HT1080 (cell line): ENCODE measurements at regions not wholly inside any gene's neighbourhood (a gene's known extent, or its start where the extent isn't known, plus 50 kb on each side); places are given as distances from the start of the nearest gene placed in this dataset.

Source experiments
- DNase-seq: peaks from one replicate; pipeline ENCODE4 v3.0.0-alpha.2; 2015; ENCODE audit warnings: low read depth

DNA sequence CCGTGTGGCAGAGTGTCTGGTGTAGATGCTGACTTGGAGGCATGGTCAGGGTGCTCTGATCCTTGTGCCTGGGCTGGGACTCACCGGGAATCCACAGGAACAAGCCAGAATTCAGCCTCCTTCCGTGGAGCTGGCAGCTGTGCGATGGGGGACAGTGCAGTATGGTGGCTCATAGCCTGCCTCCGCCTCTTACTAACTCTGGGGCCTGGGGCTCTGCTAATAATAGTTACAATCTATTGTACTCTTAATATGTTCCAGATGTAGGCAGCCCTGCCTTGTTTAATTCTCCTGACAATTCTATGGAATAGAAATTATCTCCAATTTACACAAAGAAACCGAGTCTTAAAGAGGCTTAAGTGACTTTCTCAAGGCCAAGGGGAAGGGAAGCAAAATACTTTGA lies 77.6 kb downstream of the PCDH1 start:
- no peak for DNase-seq

DNA sequence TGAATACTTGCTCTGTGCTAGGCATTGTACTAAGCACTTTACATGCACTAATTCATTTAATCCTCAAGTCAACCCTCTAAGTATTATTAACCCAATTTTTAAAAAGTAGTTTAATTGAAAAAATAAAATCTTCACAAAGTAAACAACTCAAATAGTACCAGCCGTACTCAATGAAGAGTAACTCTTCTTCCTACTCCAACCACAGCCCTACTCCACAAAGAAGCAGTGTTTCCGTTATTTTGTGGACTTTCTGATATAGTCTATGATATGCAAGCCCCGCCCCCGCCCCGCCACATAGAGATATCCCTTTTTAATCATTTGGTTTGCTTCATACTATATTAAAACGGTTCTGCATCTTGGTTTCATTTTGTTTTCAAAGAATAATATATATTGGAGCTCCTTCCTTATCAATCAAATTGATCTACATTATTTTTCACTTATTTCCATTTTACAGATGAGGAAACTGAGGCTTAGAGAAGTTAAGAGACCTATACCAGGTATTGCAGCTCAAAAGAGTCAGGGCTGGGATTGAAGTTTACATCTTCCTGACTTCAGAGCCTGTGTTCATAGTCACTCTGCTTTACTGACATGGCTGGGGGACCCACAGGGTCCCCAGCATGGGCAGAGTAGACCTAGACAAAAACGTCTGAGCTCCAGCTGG lies 78.6 kb downstream of the PCDH1 start:
- no peak for DNase-seq

DNA sequence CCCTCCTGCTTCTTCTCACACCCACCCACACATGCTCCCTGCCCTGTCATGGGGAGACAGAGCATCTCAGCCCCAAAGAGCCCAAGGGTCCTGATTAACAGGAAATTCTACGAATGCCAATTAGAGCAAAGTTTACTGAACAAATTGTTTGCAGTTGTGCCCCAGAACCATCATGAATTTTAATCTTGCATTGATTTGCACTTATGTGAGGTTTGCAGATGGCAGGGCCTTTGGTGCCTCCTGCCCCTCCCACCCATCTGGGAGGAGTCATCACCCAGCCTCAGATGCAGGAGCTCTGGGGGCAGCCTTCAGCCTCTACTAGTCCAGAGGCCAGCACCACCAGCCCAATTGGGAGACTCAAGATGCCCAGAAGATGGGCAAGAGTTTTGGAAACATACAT lies 80.8 kb downstream of the PCDH1 start:
- DNase-seq, result no peak

DNA sequence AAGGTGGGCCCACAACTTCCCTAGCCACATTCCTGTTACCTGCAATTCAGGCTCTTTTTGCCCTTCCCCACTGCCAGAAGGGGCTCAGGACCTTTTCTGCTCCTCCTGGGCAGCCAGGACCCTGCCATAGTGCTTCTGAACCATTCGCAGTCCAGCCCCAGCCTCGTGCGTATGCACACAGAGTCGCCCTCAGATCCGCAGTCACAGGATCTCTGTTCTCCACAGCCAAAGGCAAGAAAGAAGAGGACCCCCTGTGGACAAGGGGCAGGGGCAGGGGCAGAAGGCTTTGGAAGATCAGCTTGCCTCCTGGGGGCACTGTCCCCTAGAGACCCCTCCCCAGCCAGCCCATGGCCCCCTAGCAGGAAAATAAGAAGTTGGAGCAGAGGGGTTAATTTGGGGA lies 82.8 kb downstream of the PCDH1 start:
- no peak for DNase-seq

DNA sequence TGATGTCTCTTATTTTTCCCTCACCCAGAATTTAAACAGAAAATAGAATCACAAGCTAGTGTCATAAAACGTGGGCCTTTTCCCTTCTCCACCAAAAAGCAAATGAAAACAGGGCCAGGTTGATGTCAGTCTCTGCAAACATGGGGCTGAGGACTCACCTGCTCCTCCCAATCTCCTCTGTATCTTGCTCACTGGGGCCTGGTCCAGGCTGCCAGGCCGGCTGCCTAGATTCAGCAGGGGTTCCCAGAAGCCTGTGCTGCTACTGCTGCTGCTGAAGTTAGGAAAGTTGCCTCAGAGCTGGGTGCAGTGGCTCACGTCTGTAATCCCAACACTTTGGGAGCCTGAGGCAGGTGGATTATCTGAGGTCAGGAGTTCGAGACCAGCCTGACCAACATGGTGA lies 84.3 kb downstream of the PCDH1 start:
- no peak for DNase-seq

DNA sequence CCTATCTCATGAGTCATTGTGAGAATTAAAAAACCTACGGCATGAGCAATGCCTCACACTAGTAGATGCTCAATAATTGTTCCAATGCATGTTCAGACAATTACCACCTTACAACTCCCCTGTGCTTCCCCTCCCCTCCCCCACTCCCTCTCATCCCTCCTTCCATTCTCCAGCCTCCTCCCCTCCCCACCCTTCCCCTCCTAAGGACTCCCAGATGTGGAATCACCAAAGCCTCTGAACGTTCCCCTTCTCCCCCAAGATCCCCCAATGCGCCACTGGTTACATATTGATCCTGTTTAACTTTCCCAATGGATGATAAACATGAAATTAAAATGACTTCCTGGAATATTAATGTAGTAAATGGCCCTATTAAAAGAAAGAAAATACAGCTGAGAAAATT lies 84.8 kb downstream of the PCDH1 start:
- DNase-seq, result no peak

DNA sequence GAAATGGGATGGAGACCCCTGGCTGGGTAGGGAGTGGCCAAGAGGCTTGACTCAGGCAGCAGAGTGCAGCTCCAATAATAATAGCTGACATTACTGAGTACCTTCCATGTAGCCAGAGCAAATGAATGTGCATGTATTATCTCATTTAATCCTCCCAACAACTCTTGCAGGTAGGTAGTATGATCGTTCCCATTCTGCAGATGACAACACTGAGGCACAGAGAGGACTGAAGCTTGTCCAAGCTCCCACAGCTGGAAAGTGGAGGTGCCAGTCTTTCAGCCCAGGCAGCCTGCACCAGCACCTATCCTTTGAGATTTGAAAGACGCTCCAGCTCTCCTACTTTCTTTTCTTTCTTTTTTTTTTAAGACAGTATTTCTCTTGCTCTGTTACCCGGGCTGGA lies 87.6 kb downstream of the PCDH1 start:
- no peak for DNase-seq

DNA sequence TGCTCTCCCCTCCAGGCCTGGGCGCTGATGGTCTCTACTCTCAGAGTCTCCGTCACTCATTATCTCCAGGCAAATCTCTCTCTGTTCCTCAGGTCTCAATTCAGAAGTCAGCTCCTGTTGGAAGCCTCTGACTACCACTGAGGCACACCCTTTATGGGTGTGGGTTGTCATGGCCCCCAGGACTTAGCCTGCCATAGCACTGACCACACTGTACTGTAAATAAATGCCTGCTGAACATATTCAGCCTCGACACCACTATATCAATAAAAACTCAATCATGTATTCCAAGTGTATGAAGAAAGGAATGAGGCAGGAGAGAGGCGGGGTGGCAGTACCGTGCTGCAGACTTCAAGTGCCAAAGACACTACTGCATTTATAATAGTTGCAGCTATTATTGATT lies 88.9 kb downstream of the PCDH1 start:
- DNase-seq, result no peak

DNA sequence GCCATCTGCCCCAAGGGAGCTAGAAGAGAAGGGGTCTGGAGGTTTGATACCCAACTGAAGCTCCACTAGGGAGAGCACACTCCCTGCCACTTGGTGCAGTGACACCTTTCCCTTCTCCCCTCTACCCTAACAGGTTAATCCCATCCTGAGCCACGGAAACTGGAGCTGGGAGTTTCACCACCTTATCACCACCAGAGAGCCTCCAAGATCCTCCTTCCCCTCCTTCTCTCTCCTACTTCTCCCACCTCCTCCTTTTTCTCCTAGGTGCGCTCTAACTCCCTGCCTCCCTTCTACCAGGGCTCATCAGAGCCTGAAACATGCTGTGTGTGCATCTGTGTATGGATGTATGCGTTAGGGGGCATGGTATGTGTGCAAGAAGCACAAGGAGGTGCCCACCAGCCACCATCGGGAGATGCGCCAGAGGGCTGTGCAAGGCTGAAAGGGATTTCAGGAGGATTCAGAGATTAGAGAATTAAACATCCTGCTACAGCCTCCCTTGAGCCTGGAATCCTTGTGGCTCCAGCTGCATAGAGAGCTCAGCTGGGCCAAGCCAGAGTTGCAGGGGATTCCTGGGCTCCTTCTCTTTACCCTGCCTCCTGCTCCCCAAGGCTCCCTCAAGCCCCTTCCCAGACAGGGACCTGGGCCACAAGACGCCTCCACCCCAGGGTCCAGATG lies 89.8 kb downstream of the PCDH1 start:
- no peak for DNase-seq

DNA sequence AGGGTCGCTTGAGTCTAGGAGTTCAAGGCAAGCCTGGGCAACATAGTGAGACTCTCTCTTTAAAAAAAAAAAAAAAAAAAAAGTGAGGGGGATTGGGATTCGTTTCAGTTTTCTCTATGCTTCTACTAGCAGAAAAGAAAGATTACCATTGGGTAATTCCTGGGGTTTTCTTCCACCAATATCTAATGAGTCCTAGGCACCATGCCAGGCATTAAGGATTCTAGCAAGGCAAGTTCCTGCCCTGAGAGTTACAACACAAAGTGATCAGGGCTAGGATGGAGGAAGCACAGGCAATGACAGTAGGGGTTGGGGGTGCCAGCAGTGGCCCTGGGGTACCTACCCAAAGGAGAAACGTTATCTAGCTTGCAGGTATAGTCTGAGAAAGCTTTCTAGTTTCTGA lies 90.8 kb downstream of the PCDH1 start:
- no peak for DNase-seq

DNA sequence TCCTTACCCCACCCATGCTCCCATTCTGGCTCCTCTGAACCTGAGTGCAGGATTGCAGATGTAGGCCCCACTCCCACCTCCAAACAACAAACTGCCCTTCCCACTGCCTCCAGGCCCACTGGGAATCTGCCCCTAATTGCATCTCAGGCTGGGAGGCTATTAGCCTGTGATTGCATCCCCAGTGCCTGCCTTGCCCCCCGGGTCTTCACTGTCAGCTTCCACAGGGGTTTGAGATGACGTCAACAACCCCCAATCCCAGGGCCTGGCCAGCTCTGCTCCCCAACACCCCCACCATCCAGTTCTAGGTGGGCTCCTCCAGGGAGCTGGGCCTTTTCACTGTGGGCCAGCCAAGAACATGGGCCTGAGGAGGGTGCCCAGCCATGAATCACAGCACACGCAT lies 91.5 kb downstream of the PCDH1 start:
- DNase-seq, result no peak

DNA sequence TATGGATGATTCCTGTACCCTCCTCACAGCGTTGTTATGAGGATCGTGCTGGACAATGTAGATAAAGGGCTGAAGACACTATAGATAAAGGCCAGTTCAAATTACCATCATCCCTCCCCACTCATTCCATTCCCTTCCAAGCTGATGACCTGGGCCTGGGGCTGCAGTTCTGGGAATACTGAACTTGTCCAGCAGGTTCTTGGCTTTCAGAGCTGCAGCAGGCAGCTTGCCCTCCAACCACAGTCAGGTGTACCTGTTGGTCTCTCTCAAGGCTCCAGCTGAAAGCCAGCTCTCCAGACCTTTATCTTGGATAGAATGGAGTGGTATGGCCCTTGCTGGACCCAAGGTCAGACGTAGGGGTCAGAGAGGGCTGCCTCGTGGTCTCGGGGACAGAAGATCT lies 92.5 kb downstream of the PCDH1 start:
- no peak for DNase-seq

DNA sequence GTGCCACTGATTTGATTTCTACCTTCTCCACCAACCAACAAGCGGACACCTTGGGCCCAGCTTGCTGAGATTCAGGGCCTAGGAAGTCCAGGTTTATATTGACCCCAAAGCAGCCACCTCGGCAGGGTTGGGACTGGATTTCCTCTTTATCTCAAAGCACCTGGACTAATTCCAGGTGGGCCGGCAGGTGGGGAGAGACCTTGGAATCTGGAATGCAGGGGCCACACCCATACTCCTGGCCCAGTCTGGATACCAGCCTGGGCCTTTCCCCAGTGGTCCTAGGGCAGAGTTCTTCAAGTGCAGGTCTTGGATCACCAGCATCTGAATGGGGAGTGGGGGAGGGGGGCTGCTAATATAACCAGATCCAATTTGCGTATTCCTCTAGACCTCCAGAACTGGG lies 93.1 kb downstream of the PCDH1 start:
- DNase-seq, result no peak

DNA sequence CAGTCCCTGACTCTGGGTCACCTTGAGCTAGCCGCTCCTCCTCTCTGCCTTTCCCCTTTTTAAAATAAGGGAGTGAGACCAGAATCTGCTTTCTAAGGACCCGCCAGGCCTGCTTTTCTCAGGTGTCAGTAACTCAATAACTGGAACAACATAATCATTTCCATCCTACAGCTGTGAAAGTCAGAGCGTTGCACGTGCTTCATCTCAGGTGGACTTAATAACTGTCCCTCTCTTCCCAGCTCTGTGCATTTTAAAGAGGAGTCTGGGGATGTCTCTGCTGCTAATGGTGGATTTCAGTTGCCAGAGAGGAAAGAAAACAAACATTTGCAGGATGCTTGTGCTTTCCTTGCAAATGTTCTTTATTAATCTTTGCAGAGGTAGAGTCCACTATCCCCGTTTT lies 93.7 kb downstream of the PCDH1 start:
- no peak for DNase-seq

DNA sequence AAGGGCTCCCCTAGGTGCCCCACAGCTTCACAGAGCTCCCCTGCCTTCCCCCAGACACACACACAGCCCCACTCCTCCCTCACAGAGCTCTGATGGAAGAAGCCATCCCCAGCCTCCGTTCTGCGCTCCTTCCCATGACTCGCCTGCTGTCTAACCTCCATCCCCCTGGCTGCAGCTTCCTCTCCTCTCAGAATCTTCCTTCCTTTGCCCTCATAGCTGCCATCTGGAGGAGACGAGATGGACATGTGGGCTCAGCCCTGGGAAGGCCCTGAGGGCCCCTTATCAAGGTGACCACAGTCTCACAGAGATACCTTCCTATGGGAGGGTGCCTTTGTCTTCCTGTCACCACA lies 94.3 kb downstream of the PCDH1 start:
- no peak for DNase-seq

DNA sequence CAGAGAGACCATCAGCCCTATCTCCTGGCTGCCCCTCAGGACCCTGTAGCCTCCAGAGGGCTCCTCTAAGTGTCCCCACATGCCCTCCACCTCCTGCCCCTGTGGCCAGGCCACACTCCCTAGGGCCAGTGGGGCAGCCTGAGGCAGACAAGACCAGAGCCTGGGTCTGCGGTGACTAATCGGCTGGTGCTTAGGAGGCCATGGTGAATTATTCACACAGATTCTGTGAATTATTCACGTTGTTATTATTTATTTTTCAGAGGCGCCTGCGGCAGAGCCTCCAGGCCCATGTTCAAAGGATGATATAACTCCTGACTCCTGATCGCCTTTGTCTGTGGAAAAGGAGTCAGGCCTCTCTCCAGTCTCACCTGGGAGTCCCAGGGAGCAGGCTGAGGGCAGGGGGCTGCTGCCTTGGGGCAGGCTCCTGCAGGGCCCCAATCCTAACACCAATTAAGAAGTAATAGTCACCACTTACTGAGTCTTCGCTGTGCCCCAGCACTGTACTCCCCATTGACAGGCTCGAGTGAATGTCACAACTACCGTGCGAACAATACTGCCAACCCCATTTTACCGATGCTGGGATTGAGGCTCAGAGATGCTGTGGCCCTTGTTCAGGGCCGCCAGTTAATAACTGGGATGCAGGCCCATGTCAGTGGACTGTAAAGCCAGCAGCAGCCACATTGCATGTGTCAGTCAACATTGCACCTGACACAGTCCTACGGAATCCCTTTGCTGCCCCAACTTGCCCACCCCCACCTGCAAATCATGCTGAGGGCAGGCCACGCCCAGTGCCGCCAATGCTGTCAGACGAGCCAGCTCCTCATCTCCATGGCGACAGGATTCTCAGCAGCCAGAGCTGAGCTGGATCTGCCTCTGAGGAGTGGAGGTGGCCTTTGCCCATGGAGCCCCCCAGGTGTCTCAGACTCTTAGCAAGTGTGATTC lies 94.9 kb downstream of the PCDH1 start:
- no peak for DNase-seq

DNA sequence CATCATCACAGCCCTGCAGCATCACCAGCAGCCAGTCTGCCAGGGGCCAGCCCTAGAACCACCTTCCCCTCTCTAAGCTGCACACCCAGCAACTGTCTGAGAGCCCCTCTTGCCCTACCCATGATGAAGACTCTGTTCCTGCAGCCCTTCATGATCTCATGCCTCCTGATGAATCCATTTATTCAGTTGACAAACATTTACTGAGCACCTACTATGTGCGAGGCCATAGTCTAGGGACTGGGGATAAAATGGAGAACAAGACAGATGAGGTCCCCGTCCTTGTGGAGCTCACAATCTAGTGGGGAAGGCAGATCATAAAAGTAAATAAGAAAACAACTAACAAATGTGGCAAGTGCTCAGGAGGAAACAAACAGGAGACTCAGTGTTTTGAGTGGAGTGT lies 96.3 kb downstream of the PCDH1 start:
- no peak for DNase-seq

DNA sequence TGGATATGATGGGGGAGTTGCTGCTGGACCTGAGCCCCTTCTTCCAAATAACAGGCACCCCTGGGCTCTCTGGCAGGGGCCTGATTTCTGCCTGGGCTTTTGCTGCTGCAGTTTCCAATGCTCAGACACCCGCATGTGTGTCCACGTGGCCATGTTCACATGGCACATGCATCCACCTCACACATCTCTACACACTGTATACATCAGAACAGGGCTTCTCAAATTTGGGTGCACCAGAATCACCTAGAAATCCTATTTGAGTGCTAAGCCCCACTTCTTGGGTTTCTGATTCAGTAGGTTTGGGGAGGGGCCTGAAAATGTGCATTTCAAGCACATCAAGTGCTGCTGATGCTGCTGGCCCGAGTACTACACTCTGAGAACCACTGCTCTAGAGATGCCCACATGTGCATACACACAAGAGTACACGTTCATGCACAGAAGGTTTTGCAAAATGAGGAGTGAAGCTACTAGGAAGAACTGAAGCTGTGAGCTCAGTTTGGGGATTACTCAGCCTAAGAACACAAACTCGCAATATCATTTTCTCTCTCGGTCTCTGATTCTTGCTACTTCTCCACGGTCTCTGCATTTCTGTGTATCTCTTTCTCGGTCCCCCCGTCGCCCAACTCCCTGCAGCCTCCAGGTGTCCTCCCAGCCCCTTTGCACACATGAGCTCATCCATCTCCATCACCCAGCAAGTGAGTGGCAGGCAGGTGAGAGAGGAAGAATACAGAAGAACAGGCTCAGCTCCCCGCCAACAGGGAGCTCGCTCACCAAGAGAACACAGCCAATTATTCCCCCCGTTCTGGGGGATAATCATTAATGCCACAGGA lies 97.0 kb downstream of the PCDH1 start:
- no peak for DNase-seq

DNA sequence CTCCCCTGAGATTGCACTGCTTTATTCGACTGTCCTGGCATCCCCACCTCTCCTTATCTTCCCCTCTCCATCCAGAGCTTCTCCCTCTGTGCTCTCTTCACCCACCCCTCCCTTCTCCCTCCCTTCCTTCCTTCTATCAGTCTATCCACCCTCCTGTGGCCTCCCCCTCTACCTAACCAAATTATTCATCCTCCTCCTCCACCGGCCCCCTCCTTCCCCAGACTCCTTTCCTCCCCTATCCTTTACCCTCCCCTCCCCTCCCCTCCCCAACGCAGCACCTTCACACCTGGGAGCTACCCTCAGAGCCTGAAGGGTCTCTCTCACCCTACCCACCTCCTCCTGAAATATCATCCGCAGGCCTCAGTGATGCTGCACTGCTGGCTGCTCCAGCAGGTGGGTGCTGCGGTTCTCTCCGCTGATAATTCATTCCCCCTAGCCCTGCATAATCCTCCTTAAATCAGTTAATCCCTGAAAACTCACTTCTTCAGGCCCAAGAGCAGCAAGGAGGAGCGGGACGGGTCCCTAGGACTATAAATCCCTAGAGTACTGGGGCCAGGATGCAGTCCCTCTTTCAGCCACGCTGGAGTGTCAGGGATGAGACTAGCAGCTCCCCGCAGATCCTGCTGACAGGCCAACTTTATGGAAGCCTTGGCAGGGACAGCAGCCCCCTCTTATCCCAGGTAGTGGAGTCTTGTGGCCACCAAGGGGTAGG lies 97.8 kb downstream of the PCDH1 start:
- DNase-seq, result no peak

DNA sequence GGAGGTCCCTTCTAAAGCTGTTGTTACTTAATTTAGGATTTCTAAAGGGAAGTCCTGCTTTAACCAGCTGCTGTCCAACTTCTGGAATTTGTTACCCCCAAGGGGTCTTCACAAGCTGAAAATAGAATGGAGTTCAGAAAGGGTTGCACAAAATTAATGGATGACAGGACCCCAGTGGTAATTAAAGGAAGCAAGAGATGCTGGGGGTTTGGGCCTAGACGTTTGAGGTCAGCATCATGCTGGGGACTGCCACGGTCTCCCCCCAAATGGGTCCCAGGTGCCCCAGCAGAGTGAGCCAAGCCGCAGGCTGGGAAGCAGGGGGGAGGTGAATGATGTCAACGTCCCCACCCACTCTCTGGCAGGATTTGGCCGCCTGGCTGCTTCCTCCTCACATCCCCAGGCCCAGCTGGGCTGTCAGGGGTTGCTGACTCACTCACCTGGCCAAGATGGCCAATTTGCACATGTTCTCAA lies 97.5 kb upstream of the ARAP3 start:
- DNase-seq, result peak; percentile 37

DNA sequence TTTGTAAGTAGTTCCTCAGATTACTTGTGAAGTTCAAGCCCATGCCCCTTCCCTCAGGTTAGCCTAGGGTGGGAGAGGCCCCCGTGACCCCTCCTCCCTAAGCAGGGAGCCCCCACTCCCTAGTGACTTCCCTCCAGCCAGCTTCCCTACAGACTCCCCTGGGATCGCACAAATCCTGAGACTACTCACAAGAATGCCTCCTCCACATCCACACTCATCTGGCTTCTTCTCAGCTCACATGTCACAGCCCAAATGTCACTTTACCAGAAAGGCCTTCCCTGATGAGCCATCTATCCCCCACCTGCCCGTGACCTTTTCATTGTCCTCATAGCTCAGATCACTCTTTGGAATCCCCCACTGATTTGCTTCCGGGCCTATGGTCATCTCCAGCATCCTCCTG lies 96.7 kb upstream of the ARAP3 start:
- DNase-seq, result no peak
